ENCODE measurements at regions not wholly inside any gene's neighbourhood (a gene's known extent, or its start where the extent isn't known, plus 50 kb on each side); places are given as distances from the start of the nearest gene placed in this dataset.

GRCh38 chr13:103965506-103966243 lies 899.5 kb upstream of the SLC10A2 start:
- no peak overlapping the region for H3K27ac Mint-ChIP-seq
- no peaks in the 10 kb centered on the region; the same call in 1 of the 2 replicates for H3K36me3 Mint-ChIP-seq (ENCODE audit: low read depth)
- H3K27me3 Mint-ChIP-seq (ENCODE audit: insufficient read depth), result no peaks in the 10 kb centered on the region
- H3K4me1 Mint-ChIP-seq (ENCODE audit: low read depth), result no peaks in the 10 kb centered on the region
- H3K4me3 Mint-ChIP-seq, result no peak overlapping the region
- no peak for DNase-seq
- H3K9me3 Mint-ChIP-seq, result peaks cover 36% of the 10 kb centered on the region
- no peak for TF ChIP-seq CTCF (IDR thresholded peaks at IDR 0.05)

- Mint-ChIP-seq H3K4me1 (ENCODE audit: low read depth) (no peaks in the 10 kb centered on the region), H3K9me3 (peaks cover 48% of the 10 kb centered on the region)
These were observed 895.6 kb upstream of the SLC10A2 start for GRCh38 chr13:103961784-103962183.

GRCh38 chr13:103961129-103961528 lies 894.9 kb upstream of the SLC10A2 start:
- Mint-ChIP-seq H3K4me1 (ENCODE audit: low read depth) (no peaks in the 10 kb centered on the region), H3K4me3 (no peak overlapping the region), H3K36me3 (ENCODE audit: low read depth) (no peaks in the 10 kb centered on the region; the same call in 1 of the 2 replicates), H3K27ac (no peak overlapping the region), H3K9me3 (peaks cover 52% of the 10 kb centered on the region), H3K27me3 (ENCODE audit: insufficient read depth) (no peaks in the 10 kb centered on the region)
- TF ChIP-seq CTCF (IDR thresholded peaks at IDR 0.05), result no peak
- no peak for DNase-seq

More at GRCh38 chr13:103961784-103962183, 895.6 kb upstream of the SLC10A2 start:
- no peak overlapping the region for H3K27ac Mint-ChIP-seq
- DNase-seq, result no peak
- no peak overlapping the region for H3K4me3 Mint-ChIP-seq
- no peaks in the 10 kb centered on the region; the same call in 1 of the 2 replicates for H3K36me3 Mint-ChIP-seq (ENCODE audit: low read depth)
- no peak for TF ChIP-seq CTCF (IDR thresholded peaks at IDR 0.05)
- no peaks in the 10 kb centered on the region for H3K27me3 Mint-ChIP-seq (ENCODE audit: insufficient read depth)

GRCh38 chr13:103960001-103960400 lies 893.8 kb upstream of the SLC10A2 start:
- H3K27me3 Mint-ChIP-seq (ENCODE audit: insufficient read depth), result no peaks in the 10 kb centered on the region

GRCh38 chr13:103958691-103959090 lies 892.5 kb upstream of the SLC10A2 start:
- Mint-ChIP-seq H3K27ac (no peak overlapping the region), H3K27me3 (ENCODE audit: insufficient read depth) (no peaks in the 10 kb centered on the region), H3K36me3 (ENCODE audit: low read depth) (no peaks in the 10 kb centered on the region; the same call in 1 of the 2 replicates), H3K4me1 (ENCODE audit: low read depth) (no peaks in the 10 kb centered on the region), H3K4me3 (no peak overlapping the region), H3K9me3 (peaks cover 50% of the 10 kb centered on the region)
- DNase-seq, result no peak
- TF ChIP-seq CTCF (IDR thresholded peaks at IDR 0.05), result no peak

More at GRCh38 chr13:103960001-103960400, 893.8 kb upstream of the SLC10A2 start:
- DNase-seq, result no peak
- Mint-ChIP-seq H3K36me3 (ENCODE audit: low read depth) (no peaks in the 10 kb centered on the region; the same call in 1 of the 2 replicates), H3K9me3 (peaks cover 47% of the 10 kb centered on the region), H3K27ac (no peak overlapping the region), H3K4me1 (ENCODE audit: low read depth) (no peaks in the 10 kb centered on the region), H3K4me3 (no peak overlapping the region)
- no peak for TF ChIP-seq CTCF (IDR thresholded peaks at IDR 0.05)
